K562 (cell line): ENCODE measurements at regions not wholly inside any gene's neighbourhood (a gene's known extent, or its start where the extent isn't known, plus 50 kb on each side); places are given as distances from the start of the nearest gene placed in this dataset.

Experiments
- ATAC-seq: fragments of 200-7000 bp; cut with Tn5 transposase; 3 replicates; pipeline ENCODE4 v1.9.1; 2020; ENCODE audit warnings: moderate library complexity
- BruUV-seq: library from RNA; stranded (reverse); fragments of 400-500 nt; replicated peaks from 2 replicates; lab custom pipeline; 2021; lab: Mats Ljungman, UMichigan
- CTCF ChIA-PET: fragments of 300-600 bp; formaldehyde crosslinking; extraction: SDS; loops from one replicate; lab custom pipeline; 2021; ENCODE audit warnings: low intra/inter-chr PET ratio; lab: Yijun Ruan, JAX
- POLR2A ChIA-PET: fragments of 300-600, 350-650 bp; sonication (Branson Sonifier 250); formaldehyde crosslinking; extraction: SDS; loops from one replicate; lab custom pipeline; 2021; ENCODE audit warnings: antibody characterized with exemption, inconsistent platforms; lab: Yijun Ruan, JAX
- DNase-seq, 4 experiments: peaks; one replicate each; pipeline versions ENCODE4 v3.0.0 to v3.0.0-alpha.2; 2011 to 2018; ENCODE audit warnings: low spot score in 3 of 4, mixed read lengths in 3 of 4; ENCODE audit errors: extremely low read depth in 1 of 4
- FAIRE-seq: peaks from 2 replicates; lab custom pipeline; 2011; peaks lifted over from hg19 to GRCh38; lab: Jason Lieb, UNC
- H2AFZ ChIP-seq: 2 replicates; pipeline ENCODE4 v1.6.0; 2011; ENCODE audit warnings: low read depth, low read length, control low read depth, inconsistent platforms
- H3K27ac ChIP-seq: fragments of 200-600 bp; 3 replicates; pipeline ENCODE4 v1.8.0; 2011; ENCODE audit warnings: low read depth, mild to moderate bottlenecking, control low read depth, inconsistent platforms, low read length, moderate library complexity, mixed read lengths; ENCODE audit errors: extremely low read depth
- H3K27me3 ChIP-seq, 2 experiments: fragments of 300-600 bp in 1 of 2; 2 replicates in 1 of 2; 3 replicates in 1 of 2; pipeline versions ENCODE4 v1.6.0 to v1.8.0; 2011; ENCODE audit warnings: inconsistent platforms in 2 of 2, low read length in 2 of 2, mild to moderate bottlenecking in 1 of 2, mixed read lengths in 1 of 2, moderate library complexity in 1 of 2; ENCODE audit not compliant: control insufficient read depth in 2 of 2, insufficient read depth in 2 of 2
- H3K36me3 ChIP-seq: fragments of 300-600 bp; 3 replicates; pipeline ENCODE4 v1.8.0; 2011; ENCODE audit warnings: mild to moderate bottlenecking, low read length, inconsistent platforms; ENCODE audit not compliant: control insufficient read depth, insufficient read depth
- H3K4me1 ChIP-seq, 2 experiments: fragments of 200-600 bp in 1 of 2; replicated peaks in 1 of 2; 2 replicates in 1 of 2; 3 replicates in 1 of 2; pipeline versions ENCODE4 v1.5.1 to v1.8.0; 2011; ENCODE audit warnings: inconsistent platforms in 2 of 2, low read length in 2 of 2, mild to moderate bottlenecking in 1 of 2, mixed read lengths in 1 of 2, moderate library complexity in 1 of 2; ENCODE audit not compliant: control insufficient read depth in 2 of 2, insufficient read depth in 2 of 2
- H3K4me2 ChIP-seq: 2 replicates; pipeline ENCODE4 v1.6.1; 2011; ENCODE audit warnings: low read length, control low read depth, inconsistent platforms, mixed read lengths; ENCODE audit not compliant: insufficient read depth
- H3K4me3 ChIP-seq: fragments of 200-600 bp; sonication (generic), shearing (Covaris generic); 2 replicates; pipeline ENCODE4 v1.5.1; 2016; ENCODE audit warnings: control low read depth, inconsistent platforms
- H3K79me2 ChIP-seq: fragments of 200-600 bp; 3 replicates; pipeline ENCODE4 v1.8.0; 2011; ENCODE audit warnings: low read length, inconsistent platforms; ENCODE audit not compliant: control insufficient read depth, insufficient read depth
- H3K9ac ChIP-seq, 2 experiments: 2 replicates each; pipeline versions ENCODE4 v1.6.0 to v1.6.1; 2011; ENCODE audit warnings: low read depth in 2 of 2, low read length in 2 of 2, control low read depth in 1 of 2, inconsistent platforms in 1 of 2, mild to moderate bottlenecking in 1 of 2, mixed read lengths in 1 of 2; ENCODE audit not compliant: insufficient read depth in 1 of 2
- H3K9me1 ChIP-seq: one replicate; pipeline ENCODE4 v1.6.0; 2011; ENCODE audit warnings: inconsistent platforms, mild to moderate bottlenecking, low read length, moderate library complexity; ENCODE audit not compliant: control insufficient read depth, insufficient read depth
- H3K9me3 ChIP-seq: replicated peaks from 2 replicates; pipeline ENCODE4 v1.5.1; 2011; ENCODE audit warnings: low read depth, low read length, inconsistent platforms; ENCODE audit not compliant: control insufficient read depth, insufficient read depth
- H4K20me1 ChIP-seq: replicated peaks from 2 replicates; pipeline ENCODE4 v1.6.1; 2011; ENCODE audit warnings: low read length, inconsistent platforms, mixed read lengths; ENCODE audit not compliant: control insufficient read depth, insufficient read depth
- HBP1 ChIP-seq: fragments of 450-650 bp; formaldehyde crosslinking; IDR thresholded peaks from 2 replicates; pipeline ENCODE4 v1.4.0; 2022; ENCODE audit warnings: missing genetic modification characterization
- ZBTB33 ChIP-seq: sonication (generic); formaldehyde crosslinking; IDR thresholded peaks from 2 replicates; pipeline ENCODE4 v1.8.1; 2023; ENCODE audit warnings: mild to moderate bottlenecking, missing genetic modification reagents
- ZNF695 ChIP-seq: fragments of 450-650 bp; formaldehyde crosslinking; IDR thresholded peaks from 2 replicates; pipeline ENCODE4 v1.4.0; 2020; ENCODE audit warnings: mild to moderate bottlenecking, moderate library complexity
- WGBS: fragments of 100-300 bp; shearing (Covaris generic); methylation state at CpG from one replicate; pipeline ENCODE4 v1.1.6; 2016; ENCODE audit warnings: low coverage, mixed read lengths; ENCODE audit not compliant: insufficient coverage; ENCODE audit errors: missing lambda C conversion rate; 5-methylcytosine and 5-hydroxymethylcytosine counted together
- in situ Hi-C: fragments of 300-500 bp; cut with MboI; formaldehyde crosslinking; loops from 4 replicates; pipeline ENCODE4 v1.15.0; 2018; ENCODE audit warnings: inconsistent platforms, mixed read lengths
- intact Hi-C: fragments of 100-400 bp; cut with micrococcal nuclease; formaldehyde crosslinking; loops from 2 replicates; pipeline ENCODE4 v1.14.2; 2022

GRCh38 chr5:133889271-133889905 is 79.0 kb downstream of the C5orf15 start:
- CTCF ChIA-PET = interaction anchor here (0.7 kb wide), 1 partner anchor 13 kb away, joined by 3 read pairs; no protein-coding TSS in a partner anchor
- H3K4me3 ChIP-seq = no peak overlapping the region
- ATAC-seq (no peak), FAIRE-seq (no peak), DNase-seq (no peak)
- no peak overlapping the region for H2AFZ ChIP-seq
- H3K9me3 ChIP-seq = no peaks in the 10 kb centered on the region; the same call in 1 of the 2 replicates
- POLR2A ChIA-PET = interaction anchor here (0.6 to 0.8 kb wide), 2 partner anchors 19 to 176 kb away, joined by 3 to 4 read pairs; no protein-coding TSS in a partner anchor
- intact Hi-C loops = no loop called here
- 8% methylated on average over 2 of the region's 6 CpGs for WGBS
- no peaks in the 10 kb centered on the region for H3K9me1 ChIP-seq
- H3K79me2 ChIP-seq = no peaks in the 10 kb centered on the region
- no peaks in the 10 kb centered on the region for H4K20me1 ChIP-seq
- H3K4me1 ChIP-seq = peaks cover 9 to 10% of the 10 kb centered on the region in 2 experiments; a peak in 4 of 5 replicates
- no peak overlapping the region for H3K4me2 ChIP-seq
- TF ChIP-seq ZNF695 (CRISPR knock-in tag) (no peak), HBP1 (CRISPR knock-in tag) (no peak), ZBTB33 (CRISPR knock-in tag) (no peak)
- no peak overlapping the region for H3K27ac ChIP-seq
- no peaks in the 10 kb centered on the region for H3K36me3 ChIP-seq
- peaks cover 2 to 5% of the 10 kb centered on the region in 2 experiments; a peak in 3 of 5 replicates for H3K27me3 ChIP-seq
- in situ Hi-C loops = no loop called here
- H3K9ac ChIP-seq = no peak overlapping the region
- BruUV-seq = no TSS peak
